Pancreas (tissue), 10 donors: ENCODE measurements at regions not wholly inside any gene's neighbourhood (a gene's known extent, or its start where the extent isn't known, plus 50 kb on each side); places are given as distances from the start of the nearest gene placed in this dataset.

Experiments
- ATAC-seq, 4 donors: fragments of 200-7000 bp; cut with Tn5 transposase; one replicate each; pipeline versions ENCODE4 v1.8.0 to v1.9.1; 2020; ENCODE audit warnings: mild to moderate bottlenecking in 4 of 4, moderate library complexity in 4 of 4
- DNase-seq, 6 donors: peaks; one replicate each; pipeline ENCODE4 v3.0.0-alpha.2; 2020
- FAIRE-seq: peaks from 2 replicates; lab custom pipeline; 2012; peaks lifted over from hg19 to GRCh38; lab: Jason Lieb, UNC
- H3K27ac ChIP-seq, 4 donors: fragments of 200-600 bp; sonication (generic); 1 replicate in 3 of 4; 2 replicates in 1 of 4; pipeline versions ENCODE4 v1.5.0 to v1.8.0; 2020
- H3K27me3 ChIP-seq, 4 donors: fragments of 200-600 bp; one replicate each; pipeline ENCODE4 v1.8.0; 2021
- H3K36me3 ChIP-seq, 3 donors: fragments of 200-600 bp; sonication (generic) in 1 of 3; one replicate each; pipeline versions ENCODE4 v1.5.0 to v1.8.0; 2020 to 2021
- H3K4me1 ChIP-seq, 3 donors: fragments of 200-600 bp; one replicate each; pipeline ENCODE4 v1.8.0; 2021
- H3K4me3 ChIP-seq, 4 donors: fragments of 200-600 bp; sonication (generic) in 2 of 4; one replicate each; pipeline versions ENCODE4 v1.5.0 to v1.8.0; 2020 to 2021
- H3K9me3 ChIP-seq, 4 donors: fragments of 200-600 bp; one replicate each; pipeline ENCODE4 v1.8.0; 2021
- CTCF ChIP-seq, 4 donors: fragments of 200-600 bp; sonication (generic) in 3 of 4; IDR thresholded peaks; one replicate each; pipeline versions ENCODE4 v1.5.0 to v1.8.0; 2021; ENCODE audit warnings: antibody characterized with exemption in 4 of 4
- WGBS, 2 donors: extraction: QIAGEN DNeasy Blood & Tissue Kit; methylation state at CpG; one replicate each; pipeline ENCODE4 v1.1.7; 2013; 5-methylcytosine and 5-hydroxymethylcytosine counted together
- intact Hi-C, 3 donors: fragments of 100-400 bp; cut with DNase I; formaldehyde crosslinking; loops; one replicate each; pipeline versions ENCODE4 v1.11.1 to v1.14.2; 2022
- donor health status: healthy with polysubstance abuse.
- donor health status: DM: no; HTN: no; CAD: no; lungs with moderate emphysema.
- donor health status: DM: no; HTN: no; CAD: no.
- donor health status: control.
- donor health status: control.
- donor health status: Bipolar disorder and iron deficiency.
- donor health status: DM: yes; HTN: yes; CAD: no.
- donor health status: DM: no; HTN: no; CAD: no.
- donor health status: DM: no; HTN: no; CAD: no.
- donor health status: DM: yes; HTN: yes; CAD: no.

GRCh38 chr6:168725802-168726201, 284.8 kb downstream of the SMOC2 start:
- Histone ChIP-seq H3K4me3 (no peak overlapping the region), H3K4me1 (no peaks in the 10 kb centered on the region), H3K36me3 (no peaks in the 10 kb centered on the region), H3K27ac (no peak overlapping the region), H3K27me3 (no peaks in the 10 kb centered on the region), H3K9me3 (no peaks in the 10 kb centered on the region)
- whole genome bisulfite sequencing, 2 donors = 51 to 53% methylated on average over 12 of the region's 12 CpGs
- DNase-seq = no peak
- no peak for ATAC-seq
- intact Hi-C loops = no loop called here
- no peak for TF ChIP-seq CTCF (IDR thresholded peaks at IDR 0.05)
- FAIRE-seq = no peak

DNA sequence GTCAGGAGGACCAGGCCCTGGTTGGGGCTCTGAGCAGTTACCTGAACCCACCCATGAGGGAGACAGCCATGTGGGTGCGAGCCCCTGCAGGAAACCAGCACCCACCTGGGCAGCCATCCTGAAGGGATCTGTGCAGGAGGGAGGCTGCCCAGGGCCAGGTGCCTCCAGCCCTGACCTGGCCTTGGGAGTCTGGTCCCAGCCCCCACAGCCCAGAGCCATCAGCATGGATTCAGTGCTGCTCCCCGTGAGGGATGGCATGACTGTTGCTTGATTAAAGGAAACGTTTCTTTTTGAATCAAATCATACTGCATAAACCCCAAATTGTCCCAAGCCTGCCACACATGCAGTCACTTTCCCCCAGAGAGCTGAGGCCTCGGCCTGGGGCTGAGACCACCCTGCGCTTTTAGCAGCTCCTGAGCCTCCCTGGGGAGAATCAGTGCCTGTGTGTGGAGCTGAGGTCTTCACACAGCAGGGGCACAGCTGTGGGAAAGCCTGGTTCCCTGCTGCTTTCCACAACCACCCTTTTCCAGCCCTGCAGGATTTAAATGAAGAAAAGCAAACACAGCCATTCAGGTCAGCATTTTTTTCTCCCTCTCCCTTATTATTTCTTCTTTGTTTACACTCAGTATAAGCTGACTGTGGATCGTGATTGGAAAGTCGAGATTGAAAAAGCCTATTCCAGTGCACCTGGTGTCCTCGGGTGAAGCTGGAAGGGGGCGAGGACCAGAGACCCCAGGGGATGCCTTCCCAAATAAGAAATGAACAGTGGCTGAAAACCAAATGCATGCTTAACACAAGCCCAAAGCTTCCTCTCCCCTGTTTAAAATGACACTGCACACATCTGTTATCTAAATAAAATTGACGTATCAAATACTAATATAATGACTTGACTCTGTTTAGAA, 283.9 kb downstream of the SMOC2 start:
- FAIRE-seq (no peak), ATAC-seq (no peak), DNase-seq (no peak)
- intact Hi-C loops = no loop called here
- no peak for TF ChIP-seq CTCF (IDR thresholded peaks at IDR 0.05)
- Histone ChIP-seq H3K27me3 (no peaks in the 10 kb centered on the region), H3K4me1 (no peaks in the 10 kb centered on the region), H3K27ac (no peak overlapping the region), H3K9me3 (no peaks in the 10 kb centered on the region), H3K4me3 (no peak overlapping the region), H3K36me3 (no peaks in the 10 kb centered on the region)
- 46 to 56% methylated on average over 10 of the region's 10 CpGs for WGBS, 2 donors

DNA sequence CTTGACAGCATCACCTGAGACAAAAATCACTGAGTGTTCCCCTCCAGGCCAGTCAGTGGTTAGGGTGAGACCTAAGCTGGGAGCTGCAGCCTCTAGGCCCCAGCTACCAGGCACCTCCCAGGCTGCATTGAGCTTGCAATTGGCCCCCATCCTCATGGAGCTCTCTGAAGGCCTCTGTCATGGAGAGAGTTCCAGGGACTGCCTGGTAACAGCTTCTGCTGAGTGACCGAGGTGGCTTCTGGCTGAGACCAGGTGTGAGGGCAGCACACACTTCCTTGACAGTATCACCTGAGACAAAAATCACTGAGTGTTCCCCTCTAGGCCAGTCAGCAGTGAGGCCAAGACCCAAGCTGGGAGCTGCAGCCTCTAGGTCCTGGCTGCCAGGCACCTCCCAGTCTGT, 283.0 kb downstream of the SMOC2 start:
- FAIRE-seq = no peak
- TF ChIP-seq CTCF (IDR thresholded peaks at IDR 0.05) = no peak

GRCh38 chr6:168722397-168722796, 281.4 kb downstream of the SMOC2 start:
- no peak overlapping the region for H3K4me3 ChIP-seq
- no peaks in the 10 kb centered on the region for H3K9me3 ChIP-seq
- ATAC-seq = no peak
- intact Hi-C loops = no loop called here
- no peak for FAIRE-seq
- no peaks in the 10 kb centered on the region for H3K36me3 ChIP-seq
- no peak for DNase-seq
- no peaks in the 10 kb centered on the region for H3K4me1 ChIP-seq
- H3K27me3 ChIP-seq = no peaks in the 10 kb centered on the region
- H3K27ac ChIP-seq = no peak overlapping the region
- no peak for TF ChIP-seq CTCF (IDR thresholded peaks at IDR 0.05)
- WGBS, 2 donors = 68 to 89% methylated on average over 4 of the region's 4 CpGs

More for the DNA sequence above, 283.0 kb downstream of the SMOC2 start:
- ATAC-seq = no peak
- WGBS, 2 donors = 84 to 88% methylated on average over 1 of the region's 1 CpG
- DNase-seq = no peak
- H3K4me1 ChIP-seq = no peaks in the 10 kb centered on the region
- intact Hi-C loops = no loop called here
- H3K9me3 ChIP-seq = no peaks in the 10 kb centered on the region
- no peaks in the 10 kb centered on the region for H3K36me3 ChIP-seq
- H3K27me3 ChIP-seq = no peaks in the 10 kb centered on the region
- H3K4me3 ChIP-seq = no peak overlapping the region
- no peak overlapping the region for H3K27ac ChIP-seq

DNA sequence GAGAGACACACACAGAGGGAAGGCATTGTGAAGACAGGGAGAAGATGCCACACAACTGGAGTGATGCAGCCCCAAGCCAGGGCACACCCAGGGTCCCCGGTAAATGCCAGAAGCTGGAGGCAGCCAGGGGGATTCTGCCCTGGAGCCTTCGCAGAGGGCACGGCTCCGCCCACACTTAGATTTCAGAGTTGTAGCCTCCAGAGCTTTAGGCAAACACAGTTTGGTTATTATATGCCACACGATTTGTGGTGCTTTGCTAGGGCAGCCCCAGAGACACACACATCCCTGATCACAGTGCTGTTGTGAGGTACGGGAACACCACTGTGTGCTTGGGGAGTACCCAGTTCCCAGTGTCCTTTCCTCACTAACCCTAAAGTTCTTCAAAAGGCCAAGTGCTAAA, 280.6 kb downstream of the SMOC2 start:
- TF ChIP-seq CTCF (IDR thresholded peaks at IDR 0.05) = no peak
- no peak overlapping the region for H3K27ac ChIP-seq
- intact Hi-C loops = no loop called here
- H3K4me1 ChIP-seq = no peaks in the 10 kb centered on the region
- no peaks in the 10 kb centered on the region for H3K9me3 ChIP-seq
- no peaks in the 10 kb centered on the region for H3K27me3 ChIP-seq
- DNase-seq = no peak
- no peak for FAIRE-seq
- 75% methylated on average over 6 of the region's 6 CpGs for WGBS, 2 donors
- no peak overlapping the region for H3K4me3 ChIP-seq
- no peak for ATAC-seq
- no peaks in the 10 kb centered on the region for H3K36me3 ChIP-seq
